ENCODE measurements at regions not wholly inside any gene's neighbourhood (a gene's known extent, or its start where the extent isn't known, plus 50 kb on each side); places are given as distances from the start of the nearest gene placed in this dataset.

DNA sequence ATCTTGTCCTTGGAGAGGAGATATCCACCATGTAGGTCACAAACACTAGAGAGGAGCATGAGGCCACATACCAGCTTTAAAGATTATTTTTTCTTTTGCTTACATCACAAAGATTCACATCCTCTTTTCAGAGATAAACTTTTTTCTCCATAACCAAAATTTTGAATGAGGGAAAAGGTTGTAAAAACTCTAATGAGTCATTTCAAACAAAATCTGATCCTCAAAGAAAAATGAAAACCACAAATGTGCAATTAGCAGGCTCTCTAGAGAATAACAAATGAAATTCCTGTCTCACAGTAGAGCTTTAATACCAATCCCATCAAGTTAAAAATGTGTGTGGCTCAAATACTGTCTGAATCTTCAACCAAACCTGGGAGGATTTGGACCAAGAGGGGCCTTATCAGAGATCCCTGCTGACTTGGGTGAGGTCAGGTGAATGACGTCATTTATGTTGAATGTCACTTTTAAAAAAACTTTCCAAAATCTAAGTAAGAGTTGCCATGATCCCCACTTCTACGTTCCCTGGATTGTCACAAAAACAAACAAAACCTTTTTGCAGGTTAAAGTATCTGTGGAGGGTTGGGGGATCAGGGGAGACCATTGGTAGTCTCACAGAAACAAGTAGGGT is 261.5 kb upstream of the NPSR1 start:
- no peak for TF ChIP-seq EZH2 (IDR thresholded peaks at IDR 0.05; ENCODE audit: borderline replicate concordance, low read depth, low read length, severe bottlenecking)
- TF ChIP-seq, protein P1, sequence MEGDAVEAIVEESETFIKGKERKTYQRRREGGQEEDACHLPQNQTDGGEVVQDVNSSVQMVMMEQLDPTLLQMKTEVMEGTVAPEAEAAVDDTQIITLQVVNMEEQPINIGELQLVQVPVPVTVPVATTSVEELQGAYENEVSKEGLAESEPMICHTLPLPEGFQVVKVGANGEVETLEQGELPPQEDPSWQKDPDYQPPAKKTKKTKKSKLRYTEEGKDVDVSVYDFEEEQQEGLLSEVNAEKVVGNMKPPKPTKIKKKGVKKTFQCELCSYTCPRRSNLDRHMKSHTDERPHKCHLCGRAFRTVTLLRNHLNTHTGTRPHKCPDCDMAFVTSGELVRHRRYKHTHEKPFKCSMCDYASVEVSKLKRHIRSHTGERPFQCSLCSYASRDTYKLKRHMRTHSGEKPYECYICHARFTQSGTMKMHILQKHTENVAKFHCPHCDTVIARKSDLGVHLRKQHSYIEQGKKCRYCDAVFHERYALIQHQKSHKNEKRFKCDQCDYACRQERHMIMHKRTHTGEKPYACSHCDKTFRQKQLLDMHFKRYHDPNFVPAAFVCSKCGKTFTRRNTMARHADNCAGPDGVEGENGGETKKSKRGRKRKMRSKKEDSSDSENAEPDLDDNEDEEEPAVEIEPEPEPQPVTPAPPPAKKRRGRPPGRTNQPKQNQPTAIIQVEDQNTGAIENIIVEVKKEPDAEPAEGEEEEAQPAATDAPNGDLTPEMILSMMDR (IDR thresholded peaks at IDR 0.05; ENCODE audit: borderline replicate concordance, extremely low read depth, low read length, poor library complexity, severe bottlenecking): no peak

All from DND-41 (cell line).